Uterus (tissue), 3 donors: ENCODE measurements at regions not wholly inside any gene's neighbourhood (a gene's known extent, or its start where the extent isn't known, plus 50 kb on each side); places are given as distances from the start of the nearest gene placed in this dataset.

Source experiments
- DNase-seq, 2 donors: peaks; one replicate each; pipeline ENCODE4 v3.0.0-alpha.2; 2019 to 2020
- H3K27ac ChIP-seq, 2 donors: fragments of 200-600 bp; sonication (generic); 1 replicate in 1 of 2; 2 replicates in 1 of 2; pipeline ENCODE4 v1.5.1; 2016 to 2018
- H3K27me3 ChIP-seq, 2 donors: fragments of 200-600 bp; sonication (generic); one replicate each; pipeline ENCODE4 v1.5.1; 2018 to 2019; ENCODE audit warnings: control low read depth in 1 of 2
- H3K36me3 ChIP-seq, 2 donors: fragments of 200-600 bp; sonication (generic); one replicate each; pipeline ENCODE4 v1.5.1; 2019; ENCODE audit warnings: control low read depth in 1 of 2
- H3K4me1 ChIP-seq, 2 donors: fragments of 200-600 bp; sonication (generic); one replicate each; pipeline ENCODE4 v1.5.1; 2018 to 2019; ENCODE audit warnings: control low read depth in 1 of 2
- H3K4me3 ChIP-seq, 2 donors: fragments of 200-600 bp; sonication (generic); 1 replicate in 1 of 2; 2 replicates in 1 of 2; pipeline ENCODE4 v1.5.1; 2018 to 2019; ENCODE audit warnings: mild to moderate bottlenecking in 1 of 2
- H3K9me3 ChIP-seq, 2 donors: fragments of 200-600 bp; sonication (generic); one replicate each; pipeline ENCODE4 v1.5.1; 2019; ENCODE audit warnings: control low read depth in 1 of 2
- POLR2A ChIP-seq, 2 donors: fragments of 450-650 bp; IDR thresholded peaks; one replicate each; pipeline ENCODE4 v1.6.1; 2016; ENCODE audit warnings: antibody characterized with exemption in 2 of 2, mild to moderate bottlenecking in 1 of 2, moderate library complexity in 1 of 2
- intact Hi-C: fragments of 100-400 bp; cut with DNase I; formaldehyde crosslinking; loops from one replicate; pipeline ENCODE4 v1.15.1; 2023; ENCODE audit warnings: low total_unique reads
- TF ChIP-seq, protein P1 (sequence below), 4 experiments: fragments of 200-600 bp in 2 of 4; fragments of 450-650 bp in 2 of 4; sonication (generic) in 2 of 4; IDR thresholded peaks; one replicate each; pipeline ENCODE4 v1.5.1; 2016 to 2019; ENCODE audit warnings: antibody characterized with exemption in 4 of 4, mild to moderate bottlenecking in 2 of 4, moderate library complexity in 1 of 4
- donor health status: DM: yes; HTN: yes; CAD: no.

DNA sequence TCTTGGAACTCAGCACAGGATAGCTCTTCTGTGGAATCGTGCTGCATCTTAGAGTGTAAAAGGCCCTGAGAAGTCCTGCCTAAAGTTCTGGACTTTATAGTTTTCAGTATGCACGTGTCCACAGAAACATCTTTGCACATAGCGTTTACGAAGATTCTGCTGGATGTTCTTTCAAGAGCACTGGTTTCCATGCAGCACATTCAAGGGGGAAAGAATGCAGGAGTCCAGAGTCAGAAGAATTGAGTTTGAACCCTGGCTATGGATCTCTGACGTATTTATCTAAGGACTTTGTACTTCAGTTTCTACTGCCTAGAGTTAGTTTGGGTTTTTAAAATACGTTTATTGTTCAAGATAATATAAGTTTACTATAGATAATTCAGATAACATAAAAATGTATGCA, 282.8 kb upstream of the ZMIZ1 start:
- no peaks in the 10 kb centered on the region for H3K9me3 ChIP-seq
- DNase-seq = no peak
- TF ChIP-seq, protein P1, sequence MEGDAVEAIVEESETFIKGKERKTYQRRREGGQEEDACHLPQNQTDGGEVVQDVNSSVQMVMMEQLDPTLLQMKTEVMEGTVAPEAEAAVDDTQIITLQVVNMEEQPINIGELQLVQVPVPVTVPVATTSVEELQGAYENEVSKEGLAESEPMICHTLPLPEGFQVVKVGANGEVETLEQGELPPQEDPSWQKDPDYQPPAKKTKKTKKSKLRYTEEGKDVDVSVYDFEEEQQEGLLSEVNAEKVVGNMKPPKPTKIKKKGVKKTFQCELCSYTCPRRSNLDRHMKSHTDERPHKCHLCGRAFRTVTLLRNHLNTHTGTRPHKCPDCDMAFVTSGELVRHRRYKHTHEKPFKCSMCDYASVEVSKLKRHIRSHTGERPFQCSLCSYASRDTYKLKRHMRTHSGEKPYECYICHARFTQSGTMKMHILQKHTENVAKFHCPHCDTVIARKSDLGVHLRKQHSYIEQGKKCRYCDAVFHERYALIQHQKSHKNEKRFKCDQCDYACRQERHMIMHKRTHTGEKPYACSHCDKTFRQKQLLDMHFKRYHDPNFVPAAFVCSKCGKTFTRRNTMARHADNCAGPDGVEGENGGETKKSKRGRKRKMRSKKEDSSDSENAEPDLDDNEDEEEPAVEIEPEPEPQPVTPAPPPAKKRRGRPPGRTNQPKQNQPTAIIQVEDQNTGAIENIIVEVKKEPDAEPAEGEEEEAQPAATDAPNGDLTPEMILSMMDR (IDR thresholded peaks at IDR 0.05) = no peak
- no peak for TF ChIP-seq POLR2A (IDR thresholded peaks at IDR 0.05)
- no peaks in the 10 kb centered on the region for H3K27me3 ChIP-seq
- H3K4me1 ChIP-seq = no peaks in the 10 kb centered on the region
- H3K27ac ChIP-seq = peak overlapping the region; percentile 44 to 49
- intact Hi-C loops = no loop called here
- H3K36me3 ChIP-seq = no peaks in the 10 kb centered on the region
- H3K4me3 ChIP-seq = no peak overlapping the region

GRCh38 chr10:78787125-78787524, 281.6 kb upstream of the ZMIZ1 start:
- Histone ChIP-seq H3K36me3 (no peaks in the 10 kb centered on the region), H3K4me1 (no peaks in the 10 kb centered on the region), H3K9me3 (no peaks in the 10 kb centered on the region), H3K27ac (no peak overlapping the region), H3K27me3 (no peaks in the 10 kb centered on the region), H3K4me3 (no peak overlapping the region)
- TF ChIP-seq, protein P1 (IDR thresholded peaks at IDR 0.05) = no peak
- TF ChIP-seq POLR2A (IDR thresholded peaks at IDR 0.05) = no peak
- intact Hi-C loops = no loop called here
- no peak for DNase-seq

DNA sequence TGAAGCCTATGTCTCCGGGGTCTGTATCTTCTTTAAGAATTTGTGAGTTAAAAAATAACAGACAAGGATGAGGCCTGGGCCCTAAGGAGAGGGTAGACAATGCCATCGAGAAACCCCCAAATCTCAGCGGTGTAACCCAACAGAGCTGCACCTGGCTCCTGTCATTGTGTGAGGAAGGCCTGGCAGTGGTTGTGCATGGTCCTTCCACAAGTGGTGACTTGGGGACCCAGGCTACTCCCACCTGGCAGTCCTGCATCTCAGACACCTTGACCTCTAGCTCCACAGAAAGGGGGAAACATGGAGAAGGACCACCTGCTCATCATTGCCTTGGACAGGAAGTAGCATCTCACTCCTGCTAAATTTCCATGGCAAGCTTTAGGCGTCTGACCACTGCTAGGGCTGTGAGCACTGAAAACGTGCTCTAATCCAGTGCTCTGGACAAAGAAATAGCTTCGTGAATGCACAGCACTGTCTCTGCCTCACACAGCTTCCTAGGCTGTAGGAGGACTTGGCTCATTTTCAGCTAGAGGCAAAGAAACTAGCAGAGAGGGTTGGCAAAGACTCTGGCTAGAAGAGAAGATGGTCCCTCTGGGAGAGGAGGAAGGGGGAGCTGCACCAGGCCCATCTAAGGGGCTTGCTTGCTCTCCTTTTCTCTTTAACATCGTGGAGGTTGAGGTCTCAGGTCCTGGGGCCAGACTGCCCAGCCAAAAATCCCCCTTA, 273.9 kb upstream of the ZMIZ1 start:
- H3K27me3 ChIP-seq = no peaks in the 10 kb centered on the region
- no peaks in the 10 kb centered on the region for H3K4me1 ChIP-seq
- intact Hi-C loops = no loop called here
- H3K9me3 ChIP-seq = no peaks in the 10 kb centered on the region
- no peak overlapping the region for H3K4me3 ChIP-seq
- no peak overlapping the region for H3K27ac ChIP-seq
- no peaks in the 10 kb centered on the region for H3K36me3 ChIP-seq
- peak in 1 of 2 donors; percentile 5 for DNase-seq
- TF ChIP-seq, protein P1 (IDR thresholded peaks at IDR 0.05) = no peak
- no peak for TF ChIP-seq POLR2A (IDR thresholded peaks at IDR 0.05)

GRCh38 chr10:78798976-78799730, 269.6 kb upstream of the ZMIZ1 start:
- no peaks in the 10 kb centered on the region for H3K9me3 ChIP-seq

More at GRCh38 chr10:78798976-78799730, 269.6 kb upstream of the ZMIZ1 start:
- Histone ChIP-seq H3K4me1 (peaks cover 12 to 17% of the 10 kb centered on the region in 2 donors), H3K36me3 (no peaks in the 10 kb centered on the region), H3K27me3 (no peaks in the 10 kb centered on the region), H3K27ac (no peak overlapping the region), H3K4me3 (no peak overlapping the region)
- no peak for TF ChIP-seq POLR2A (IDR thresholded peaks at IDR 0.05)
- TF ChIP-seq, protein P1 (IDR thresholded peaks at IDR 0.05) = no peak
- intact Hi-C loops = no loop called here
- no peak for DNase-seq
